ENCODE measurements at regions not wholly inside any gene's neighbourhood (a gene's known extent, or its start where the extent isn't known, plus 50 kb on each side); places are given as distances from the start of the nearest gene placed in this dataset.

GRCh38 chr5:144582066-144582465 lies 411.4 kb downstream of the KCTD16 start:
- TF ChIP-seq CTCF (IDR thresholded peaks at IDR 0.05; ENCODE audit: borderline replicate concordance, extremely low read depth, low read length, poor library complexity, severe bottlenecking) (no peak), EZH2 (IDR thresholded peaks at IDR 0.05; ENCODE audit: borderline replicate concordance, low read depth, low read length, severe bottlenecking) (no peak)
